ENCODE measurements at regions not wholly inside any gene's neighbourhood (a gene's known extent, or its start where the extent isn't known, plus 50 kb on each side); places are given as distances from the start of the nearest gene placed in this dataset.

DNA sequence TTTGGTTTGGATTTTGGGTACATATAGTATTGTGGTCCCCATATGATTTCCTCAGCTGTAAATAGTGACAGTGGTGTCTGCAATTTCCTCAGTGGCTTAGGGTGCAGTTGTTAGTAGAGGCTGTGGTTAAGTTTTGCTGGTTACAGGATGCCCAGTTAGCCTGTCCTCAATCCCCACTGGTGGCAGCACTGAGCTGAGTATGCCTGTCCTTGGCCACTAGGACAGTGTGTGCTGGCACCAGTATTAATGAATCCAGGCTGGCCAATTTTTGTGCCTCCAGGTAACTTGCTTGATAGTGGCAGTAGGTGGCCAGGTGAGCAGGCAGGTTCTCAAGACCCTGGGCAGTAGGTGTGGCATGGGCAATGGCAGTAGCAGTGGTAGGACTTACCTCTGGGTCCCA lies 973.1 kb downstream of the TMEM182 start:
- DNase-seq (ENCODE audit: low spot score) = no peak

DNA sequence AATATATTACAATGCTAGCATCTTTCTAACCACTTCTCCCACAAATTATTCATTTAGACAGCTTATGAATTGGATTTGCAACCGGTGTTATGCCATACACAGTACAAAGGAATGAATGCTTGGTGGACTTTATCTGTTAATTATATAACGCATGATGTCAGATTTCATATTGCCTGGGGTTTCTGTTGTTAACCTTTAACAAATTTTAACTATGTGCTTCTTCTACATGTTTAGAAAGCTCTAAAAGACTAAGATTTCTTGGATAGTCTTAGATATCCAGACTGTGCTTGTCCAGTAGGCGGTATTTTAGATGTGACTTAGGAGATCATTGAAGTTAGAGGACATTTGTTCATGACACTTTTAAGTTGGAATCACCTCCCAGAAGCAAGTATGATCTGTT lies 976.3 kb downstream of the TMEM182 start:
- DNase-seq (ENCODE audit: low spot score) = no peak

DNA sequence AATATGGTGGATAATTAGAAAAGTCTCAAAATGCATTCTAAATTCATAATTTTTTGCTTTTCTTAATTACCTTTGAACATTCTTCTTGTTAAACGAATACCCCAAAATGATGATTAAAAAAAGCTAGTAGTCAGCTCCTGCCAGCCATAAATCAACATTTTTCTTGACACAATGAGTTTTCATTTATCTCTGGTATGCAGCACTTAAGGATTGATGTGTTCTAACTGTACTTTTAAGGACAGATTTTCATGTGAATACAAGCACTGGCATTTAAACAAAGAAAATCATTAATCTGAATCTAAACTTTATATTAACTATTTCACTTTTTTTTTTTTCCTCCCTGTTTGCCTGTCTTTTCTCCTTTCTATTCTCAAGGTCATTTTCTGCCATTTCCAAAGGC lies 976.8 kb downstream of the TMEM182 start:
- no peak for DNase-seq (ENCODE audit: low spot score)

DNA sequence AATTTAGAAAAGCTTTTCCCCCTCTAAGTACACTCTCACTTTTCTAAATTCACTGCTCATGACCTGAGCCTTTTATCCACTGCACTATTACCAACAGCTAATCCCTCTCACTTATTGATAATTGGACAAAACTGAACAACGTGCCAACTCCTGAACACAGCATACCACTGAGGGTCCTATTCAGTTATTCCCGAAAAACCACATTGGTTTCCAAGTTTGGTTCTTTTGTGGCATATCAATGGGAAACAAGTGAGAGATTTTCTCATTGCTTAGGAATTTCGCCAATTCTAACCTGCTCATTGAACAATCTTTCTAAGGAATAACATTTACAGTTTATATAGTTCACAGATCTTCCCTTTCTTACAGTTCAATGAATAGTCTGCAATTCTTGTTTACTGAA lies 977.4 kb downstream of the TMEM182 start:
- no peak for DNase-seq (ENCODE audit: low spot score)

DNA sequence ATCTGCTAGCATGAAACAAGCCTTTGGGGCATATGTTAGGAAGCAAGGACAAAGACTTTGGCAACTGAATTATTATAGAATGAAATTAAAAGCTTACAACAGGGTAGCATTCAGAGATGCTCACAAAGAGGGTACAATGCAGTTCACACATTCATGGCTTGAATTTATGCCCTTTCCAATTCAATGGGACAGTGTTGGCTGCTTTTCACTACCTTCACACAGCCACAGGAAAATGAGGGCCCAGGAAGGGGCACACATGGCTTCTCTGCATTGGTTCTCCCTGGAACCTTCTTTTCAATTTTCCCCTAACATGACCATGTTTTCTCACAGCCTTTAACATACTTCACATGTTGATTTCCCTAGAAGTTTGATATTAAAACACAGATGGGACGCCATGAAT lies 978.1 kb downstream of the TMEM182 start:
- DNase-seq (ENCODE audit: low spot score) = no peak

DNA sequence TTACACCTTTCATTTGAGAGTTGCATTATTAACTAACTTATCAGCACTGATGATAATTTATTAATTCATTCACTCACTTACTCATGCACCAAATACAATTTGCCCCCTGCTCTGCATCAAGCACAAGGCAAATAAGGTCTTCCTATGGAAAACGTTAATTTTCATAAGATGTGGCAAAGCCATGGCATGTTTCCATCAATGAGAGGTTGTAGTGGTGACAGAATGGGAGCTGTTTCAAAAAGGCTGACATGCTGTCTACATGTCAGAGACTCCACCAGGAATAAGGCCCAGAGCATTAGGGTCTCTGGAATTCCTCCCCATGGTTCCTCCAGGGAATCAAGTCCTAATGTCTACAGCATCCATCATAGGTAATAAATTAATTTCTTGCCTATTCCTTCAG lies 978.8 kb downstream of the TMEM182 start:
- no peak for DNase-seq (ENCODE audit: low spot score)

DNA sequence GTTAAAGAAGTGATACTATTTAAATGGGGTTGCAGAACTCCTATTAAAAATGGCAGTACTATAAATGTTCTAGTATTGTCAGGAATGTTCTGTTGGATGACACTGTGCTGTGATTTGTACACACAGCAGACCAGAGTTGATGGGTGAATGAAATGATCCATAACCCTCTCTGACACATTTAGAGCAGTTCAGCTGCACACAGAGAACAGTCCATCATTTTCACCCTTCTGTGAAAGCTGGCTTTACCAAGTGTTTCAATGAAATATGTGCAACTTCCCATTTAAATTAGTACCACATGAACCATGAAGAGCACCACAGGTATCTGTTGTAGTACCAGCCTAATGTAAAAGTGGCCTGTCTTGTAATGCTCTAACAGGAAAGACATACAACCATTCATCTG lies 981.4 kb downstream of the TMEM182 start:
- DNase-seq (ENCODE audit: low spot score) = no peak

DNA sequence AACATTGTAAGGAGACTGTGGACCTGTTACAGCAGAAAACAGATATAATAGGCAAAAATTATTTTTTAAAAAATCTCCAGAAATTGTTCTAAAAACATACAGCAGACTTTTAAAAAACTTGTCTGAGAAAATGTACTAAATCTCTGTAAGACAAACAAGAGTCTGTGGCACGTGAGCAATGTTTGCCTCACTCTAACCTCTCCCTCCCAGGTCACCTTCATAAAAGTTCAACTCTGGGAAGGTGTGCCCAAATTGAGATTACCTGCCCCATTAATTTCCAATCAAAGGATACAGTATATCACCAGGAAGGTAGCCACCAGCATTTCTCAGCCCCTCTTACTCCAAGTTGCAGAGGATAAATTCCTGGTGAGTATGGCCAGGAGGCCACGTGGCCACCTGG lies 992.7 kb downstream of the TMEM182 start:
- no peak for DNase-seq (ENCODE audit: low spot score)

DNA sequence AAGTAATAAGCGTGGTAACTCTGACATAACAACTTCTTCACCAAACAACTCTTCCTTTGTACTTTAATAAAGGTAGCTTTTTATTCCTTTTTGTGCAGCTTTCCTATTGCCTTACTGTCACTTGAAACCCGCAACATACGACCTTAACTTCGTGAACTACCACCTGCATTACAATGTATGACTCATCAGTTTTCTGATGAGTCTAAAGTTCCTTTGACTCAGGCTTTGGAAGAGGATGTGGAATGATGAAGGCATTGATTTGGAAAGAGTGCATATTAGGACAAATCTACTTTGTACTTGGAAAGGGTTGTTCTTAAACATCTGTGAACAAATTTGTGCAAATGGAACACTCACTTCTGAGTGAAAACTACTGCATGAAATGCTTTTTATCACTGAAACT lies 1012.1 kb downstream of the TMEM182 start:
- peak; percentile 8 for DNase-seq (ENCODE audit: low spot score)

DNA sequence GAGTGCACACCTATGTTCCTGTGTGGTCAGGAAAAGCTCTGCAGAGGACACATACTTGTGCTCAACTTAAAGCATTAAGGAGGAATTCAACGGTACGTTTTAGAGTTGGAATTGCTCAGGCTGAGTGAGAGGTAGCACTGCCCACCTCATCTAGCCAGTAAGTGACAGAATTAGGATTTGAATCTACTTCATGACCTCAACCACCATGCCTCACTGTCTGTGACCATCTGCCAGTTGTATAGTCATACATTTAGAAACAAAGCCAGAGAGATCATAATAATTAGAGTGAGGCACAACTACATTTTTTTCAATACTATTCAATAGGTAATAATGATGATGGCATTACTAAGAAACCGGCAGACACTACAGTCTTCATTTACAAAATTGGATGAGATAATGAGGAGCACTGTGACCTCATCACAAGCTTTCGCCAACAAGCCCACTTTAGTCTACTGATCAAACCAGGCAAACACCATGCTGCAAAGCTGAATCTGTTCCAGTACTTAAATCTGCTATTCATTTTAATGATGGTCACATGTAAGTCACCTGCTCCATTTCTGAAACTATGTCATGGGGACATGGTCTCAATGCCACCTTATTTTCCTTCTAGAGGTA lies 1018.4 kb downstream of the TMEM182 start:
- DNase-seq (ENCODE audit: low spot score) = no peak

DNA sequence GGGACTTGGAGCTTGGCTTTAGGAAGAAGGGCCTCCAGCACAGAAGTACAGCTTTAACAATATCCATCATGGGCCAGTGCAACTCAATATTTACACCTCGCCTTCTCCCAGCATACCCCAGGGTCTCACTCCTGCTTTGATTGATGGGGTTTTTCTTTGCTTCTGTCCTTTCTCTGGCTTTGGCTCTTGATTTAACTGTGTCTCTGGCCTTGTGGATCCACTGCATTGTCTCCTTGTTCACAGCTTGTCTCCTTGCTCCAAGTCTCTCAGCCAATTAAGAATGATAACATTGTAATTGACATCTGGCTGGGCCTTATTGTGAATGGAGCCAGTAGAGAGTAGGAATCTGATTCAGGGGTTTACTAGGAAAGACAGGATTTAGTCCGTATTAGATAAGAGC lies 1019.5 kb downstream of the TMEM182 start:
- no peak for DNase-seq (ENCODE audit: low spot score)

DNA sequence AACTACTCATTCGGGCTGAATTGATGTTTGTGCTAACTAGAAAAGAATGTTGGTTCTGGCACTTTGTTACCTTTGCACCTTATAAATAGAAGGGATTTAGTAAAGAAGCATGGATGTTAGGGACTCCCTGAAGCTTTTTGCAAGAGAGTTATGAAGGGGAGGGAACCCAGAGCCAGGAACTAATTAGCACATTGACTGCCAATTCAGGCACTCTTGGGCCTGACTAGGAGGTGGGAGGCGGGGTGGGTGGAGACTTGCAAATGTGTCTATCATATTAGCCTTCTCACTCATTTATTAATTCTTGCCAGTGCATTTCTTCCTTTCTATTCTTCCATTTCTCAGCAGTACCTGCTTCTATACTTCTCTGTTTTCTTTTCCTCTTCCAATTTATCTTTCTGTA lies 1022.4 kb downstream of the TMEM182 start:
- DNase-seq (ENCODE audit: low spot score) = no peak

DNA sequence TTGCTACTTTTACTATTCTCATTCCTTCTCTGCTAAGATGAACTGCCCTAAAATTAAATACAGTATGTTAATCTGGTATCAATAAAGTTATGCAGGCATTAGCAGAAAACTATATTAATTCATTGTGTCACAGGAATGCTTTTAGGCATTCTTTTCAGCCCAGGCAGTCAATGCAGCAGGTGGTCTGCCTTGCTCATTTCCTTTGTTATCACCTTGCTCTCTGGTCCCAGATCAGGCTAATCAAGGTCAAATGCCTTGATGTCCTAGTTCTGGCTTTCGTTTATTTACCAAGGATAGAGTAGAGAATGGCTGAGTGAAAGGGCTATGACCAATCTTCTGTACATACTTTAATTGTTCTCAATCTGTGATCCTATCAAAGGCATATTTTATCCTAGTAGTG lies 1023.6 kb downstream of the TMEM182 start:
- DNase-seq (ENCODE audit: low spot score) = no peak

DNA sequence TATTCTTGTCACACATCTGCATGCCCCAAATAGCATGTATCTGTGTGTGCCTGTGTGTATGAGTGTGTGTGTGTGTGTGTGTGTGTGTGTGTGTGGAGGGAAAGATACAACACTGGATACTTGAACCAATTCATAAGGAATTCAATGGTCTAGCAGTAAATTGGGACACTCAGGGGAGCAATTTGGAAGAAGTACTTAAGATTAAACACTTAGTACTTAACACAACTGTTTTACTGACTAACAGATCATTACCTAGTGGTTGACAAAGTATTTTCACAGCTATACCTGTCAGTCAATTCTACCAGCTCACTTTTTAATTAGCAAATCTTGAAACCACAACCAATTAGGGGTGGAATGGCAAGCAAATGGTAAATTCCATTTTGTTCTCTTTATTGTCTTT lies 1024.1 kb downstream of the TMEM182 start:
- DNase-seq (ENCODE audit: low spot score) = no peak

DNA sequence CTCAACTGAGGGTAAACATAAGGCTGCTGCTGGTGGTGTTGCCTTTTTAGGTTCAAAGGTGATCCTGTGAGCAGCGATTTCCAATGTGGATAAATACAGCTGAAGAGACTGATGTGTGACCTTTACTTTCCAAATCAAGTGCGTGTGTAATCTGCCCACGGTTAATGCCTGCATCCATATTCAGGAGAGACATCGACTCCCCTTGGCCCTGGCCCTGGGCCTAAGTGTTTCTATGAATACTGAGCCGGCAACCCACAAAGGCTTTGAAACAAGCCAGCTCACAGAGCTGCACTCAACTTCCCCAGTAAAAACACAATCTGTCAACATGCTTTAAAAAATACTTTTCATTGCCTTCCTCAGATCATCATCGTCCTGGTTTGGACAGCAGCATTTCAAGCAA lies 1026.6 kb downstream of the TMEM182 start:
- no peak for DNase-seq (ENCODE audit: low spot score)

DNA sequence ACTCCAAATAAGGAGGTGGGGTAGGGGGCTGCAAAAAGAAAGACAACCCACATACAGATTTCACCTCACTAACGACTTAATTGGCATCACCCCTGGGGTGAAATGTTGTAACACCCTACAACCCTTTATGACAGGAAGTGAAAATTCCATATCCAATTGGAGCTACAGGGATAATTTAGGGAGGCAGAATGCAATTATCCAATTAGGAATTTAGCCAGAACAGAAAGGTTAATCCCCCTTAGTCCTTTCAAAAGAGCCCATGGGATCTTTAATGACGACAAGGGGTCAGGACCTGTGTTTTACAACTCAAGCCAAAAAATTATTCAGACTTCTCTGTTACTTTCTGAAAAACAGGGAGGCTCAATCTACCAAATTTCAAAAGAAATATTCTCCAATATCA lies 1027.1 kb downstream of the TMEM182 start:
- no peak for DNase-seq (ENCODE audit: low spot score)

DNA sequence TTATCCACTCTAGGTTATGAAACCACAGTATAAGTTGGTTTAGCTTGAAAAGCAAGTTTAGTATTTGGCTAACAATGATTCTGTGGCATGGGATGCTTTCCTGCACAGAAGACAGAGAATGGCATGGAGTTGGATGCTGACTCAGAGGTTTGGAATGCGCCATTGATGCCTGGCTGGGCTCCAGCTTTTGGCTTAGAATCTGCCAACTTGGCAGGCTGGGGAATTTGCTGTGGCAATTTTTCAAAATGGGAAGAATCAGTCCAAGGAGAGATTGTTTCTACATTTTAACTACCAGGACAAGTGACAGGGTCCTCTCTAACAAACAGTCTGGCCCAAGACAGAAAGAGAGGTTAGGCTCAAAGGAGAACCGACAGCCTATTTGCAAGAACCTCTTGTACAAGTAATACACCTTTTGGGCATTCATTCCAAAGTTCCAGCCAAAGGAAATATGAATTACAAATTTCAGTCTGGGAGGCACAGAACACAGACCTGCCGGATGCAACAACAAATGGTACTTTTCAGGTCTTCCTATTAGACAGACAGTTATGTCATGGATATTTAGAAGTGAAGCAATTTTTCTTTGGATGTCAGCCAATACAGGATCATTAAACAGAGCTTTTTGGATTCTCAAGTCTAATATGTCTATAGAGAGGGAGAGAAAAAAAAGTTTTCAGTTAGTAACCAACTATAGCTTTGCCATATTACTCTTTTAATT lies 1027.7 kb downstream of the TMEM182 start:
- peak; percentile 60 for DNase-seq (ENCODE audit: low spot score)

DNA sequence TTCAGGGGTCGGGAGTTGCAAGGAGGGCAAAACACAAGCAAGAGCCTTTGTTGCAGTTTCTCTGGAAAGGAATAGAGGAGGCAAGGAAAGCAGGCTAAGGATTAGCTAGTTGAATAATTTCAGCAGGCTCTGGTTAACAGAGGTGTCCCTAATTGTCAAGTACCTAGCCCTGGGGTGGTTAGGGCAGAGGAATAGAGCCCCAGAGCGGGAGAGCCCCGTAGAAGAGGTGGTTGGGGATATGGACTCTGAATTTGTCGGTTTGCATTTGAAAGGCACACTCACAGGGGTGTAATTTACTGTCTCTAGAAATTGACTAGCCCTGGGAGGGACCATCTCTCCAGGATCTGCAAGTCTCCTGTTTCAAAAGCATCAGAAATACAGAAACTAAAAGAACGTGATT lies 1030.2 kb downstream of the TMEM182 start:
- DNase-seq (ENCODE audit: low spot score) = no peak

DNA sequence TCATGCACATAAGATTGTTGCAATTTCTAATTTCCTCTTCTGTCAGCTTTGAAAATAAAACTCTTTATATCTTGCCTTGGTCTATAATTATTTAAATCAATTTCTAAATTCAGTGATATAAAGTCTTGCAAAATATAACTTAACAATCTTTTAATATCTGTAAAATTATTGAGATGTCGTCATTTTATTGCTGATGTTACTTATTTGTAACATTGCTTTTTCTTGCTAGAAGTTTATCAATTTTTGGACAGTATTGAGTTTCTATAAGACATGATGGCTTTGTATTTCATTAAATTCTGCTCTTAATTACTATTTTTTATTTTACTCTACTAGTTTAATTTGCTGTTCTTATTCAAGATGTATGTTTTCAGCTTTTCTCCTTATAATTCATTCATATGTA lies 1036.5 kb downstream of the TMEM182 start:
- DNase-seq (ENCODE audit: low spot score) = no peak

DNA sequence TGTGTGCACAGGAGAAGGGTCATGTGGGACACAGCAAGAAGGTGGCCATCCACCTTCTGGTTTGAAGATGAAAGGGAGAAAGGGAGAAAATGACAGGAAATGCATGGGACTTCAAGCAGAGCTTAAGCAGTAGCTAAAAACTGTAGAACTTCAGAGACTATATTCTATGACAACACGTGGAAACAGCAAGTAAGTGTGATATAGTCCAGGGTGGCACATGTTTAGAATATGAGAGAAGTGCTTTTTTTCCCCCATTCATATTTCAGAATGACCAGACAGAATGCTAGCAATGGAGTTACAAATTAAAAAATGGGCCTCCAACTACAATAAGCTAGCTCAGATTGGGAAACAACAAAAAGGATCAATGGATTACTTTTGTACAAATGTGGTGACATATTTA lies 1042.2 kb downstream of the TMEM182 start:
- DNase-seq (ENCODE audit: low spot score) = no peak

DNA sequence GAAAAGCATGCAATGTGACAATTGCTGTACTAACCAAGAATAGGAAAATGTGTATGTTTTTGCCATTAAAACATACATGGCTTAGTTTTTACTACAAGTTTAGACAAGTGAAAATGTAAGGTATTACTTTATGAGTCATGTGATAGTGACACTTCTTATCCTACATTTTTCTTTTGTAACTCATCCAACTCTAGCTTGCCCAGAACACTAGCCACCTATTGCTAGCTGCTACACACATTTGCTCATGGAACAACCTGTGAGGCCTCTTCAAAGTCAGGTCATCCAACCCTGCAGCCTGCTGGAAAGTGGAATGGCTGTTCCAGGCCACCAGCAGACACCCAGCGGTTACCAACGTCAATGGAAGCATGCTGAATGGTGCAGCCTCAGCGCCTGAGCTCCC lies 1043.9 kb downstream of the TMEM182 start:
- DNase-seq (ENCODE audit: low spot score) = no peak

DNA sequence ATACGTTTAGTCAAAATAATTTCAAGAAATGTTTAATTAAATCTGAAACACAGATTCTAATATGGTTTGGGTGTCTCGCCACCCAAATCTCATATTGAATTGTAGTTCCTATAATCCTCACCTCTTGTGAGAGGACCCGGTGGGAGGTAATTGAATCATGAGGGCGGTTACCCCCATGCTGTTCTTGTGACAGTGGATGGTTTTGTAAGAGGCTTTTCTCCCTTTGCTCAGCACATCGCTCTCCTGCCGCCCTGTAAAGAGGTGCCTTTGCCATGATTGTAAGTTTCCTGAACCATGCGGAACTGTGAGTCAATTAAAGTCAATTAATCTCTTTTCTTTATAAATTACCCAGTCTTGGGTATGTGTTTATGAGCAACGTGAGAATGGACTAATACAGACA lies 1045.1 kb upstream of the POU3F3 start:
- DNase-seq (ENCODE audit: low spot score) = no peak

DNA sequence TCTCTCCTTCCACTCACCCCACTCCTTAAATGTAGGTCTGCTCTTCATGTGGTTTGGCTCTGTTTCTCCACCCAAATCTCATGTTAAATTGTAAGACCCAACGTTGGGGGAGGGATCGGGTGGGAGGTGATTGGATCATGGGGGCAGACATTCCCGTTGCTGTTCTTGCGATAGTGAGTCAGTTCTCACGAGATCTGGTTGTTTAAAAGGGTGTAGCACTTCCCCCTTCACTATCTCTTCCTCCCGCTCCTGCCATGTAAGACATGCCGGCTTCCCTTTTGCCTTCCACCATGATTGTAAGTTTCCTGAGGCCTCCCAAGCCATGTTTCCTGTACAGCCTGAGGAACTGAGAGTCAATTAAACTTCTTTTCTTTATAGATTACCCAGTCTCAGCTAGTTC lies 1044.5 kb upstream of the POU3F3 start:
- no peak for DNase-seq (ENCODE audit: low spot score)

DNA sequence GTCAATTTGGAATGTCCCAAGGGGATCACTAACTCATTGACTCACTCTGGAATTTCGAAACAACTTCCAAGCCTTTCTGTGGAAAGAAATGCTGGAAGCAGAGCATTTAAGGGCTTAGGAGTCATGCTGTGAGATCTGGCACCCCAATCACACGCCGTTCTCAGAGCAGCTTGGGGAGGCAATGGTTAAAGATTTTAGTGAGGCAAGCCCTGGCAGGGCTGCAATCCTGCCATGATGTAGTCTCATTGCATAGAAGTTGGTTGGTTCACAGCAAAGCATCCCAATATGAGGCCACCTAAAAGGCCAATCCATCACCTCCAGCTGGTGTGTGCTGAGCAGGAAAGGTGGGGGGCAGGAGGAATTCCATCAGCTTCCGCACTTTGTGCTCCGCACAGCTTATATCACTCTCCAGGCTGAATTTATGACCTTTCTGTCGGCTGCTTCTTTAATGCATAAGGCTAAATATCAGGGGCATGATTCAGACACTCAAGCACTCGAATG lies 1043.9 kb upstream of the POU3F3 start:
- DNase-seq (ENCODE audit: low spot score) = no peak
